ENCODE measurements at regions not wholly inside any gene's neighbourhood (a gene's known extent, or its start where the extent isn't known, plus 50 kb on each side); places are given as distances from the start of the nearest gene placed in this dataset.

DNA sequence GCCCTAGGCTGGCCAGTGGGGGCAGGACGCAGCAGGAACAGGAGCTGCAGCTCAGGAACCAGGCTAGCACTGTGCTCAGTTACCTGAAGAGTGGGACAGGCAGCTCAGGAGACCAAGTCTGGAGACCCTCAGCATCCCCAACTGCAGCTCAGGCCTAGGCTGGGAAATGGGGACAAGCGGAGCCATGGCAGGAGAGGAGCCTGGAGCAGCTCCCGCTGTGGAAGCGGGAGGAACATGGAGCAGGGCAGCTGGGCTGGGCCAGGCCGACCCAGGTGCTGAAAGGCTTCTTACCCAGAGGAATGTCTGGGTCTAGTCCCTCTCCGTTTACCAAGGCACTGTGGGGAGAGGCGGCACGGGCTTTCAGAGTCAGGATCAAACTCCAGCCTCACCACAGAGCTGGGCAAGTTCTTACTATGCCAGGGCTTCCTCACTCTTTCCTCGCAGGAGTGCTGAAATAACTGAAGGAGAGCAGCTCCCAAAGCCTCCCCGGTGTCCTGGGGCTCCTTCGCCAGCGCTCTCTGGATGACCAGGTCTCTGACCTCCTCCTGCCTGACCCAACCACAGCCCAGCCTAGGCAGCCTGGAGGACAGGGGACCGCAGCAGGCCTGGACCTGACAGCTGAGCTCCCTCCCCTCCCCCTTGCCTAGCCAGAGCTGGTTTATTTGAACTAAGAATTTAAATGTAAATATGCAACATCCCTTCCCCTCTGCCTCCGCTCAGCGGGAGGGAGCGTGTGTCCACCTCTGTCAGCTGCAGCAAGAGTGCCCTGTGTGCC lies 247.8 kb upstream of the SIX2 start:
- no peak for DNase-seq (ENCODE audit: low read depth)
- TF ChIP-seq, protein P1, sequence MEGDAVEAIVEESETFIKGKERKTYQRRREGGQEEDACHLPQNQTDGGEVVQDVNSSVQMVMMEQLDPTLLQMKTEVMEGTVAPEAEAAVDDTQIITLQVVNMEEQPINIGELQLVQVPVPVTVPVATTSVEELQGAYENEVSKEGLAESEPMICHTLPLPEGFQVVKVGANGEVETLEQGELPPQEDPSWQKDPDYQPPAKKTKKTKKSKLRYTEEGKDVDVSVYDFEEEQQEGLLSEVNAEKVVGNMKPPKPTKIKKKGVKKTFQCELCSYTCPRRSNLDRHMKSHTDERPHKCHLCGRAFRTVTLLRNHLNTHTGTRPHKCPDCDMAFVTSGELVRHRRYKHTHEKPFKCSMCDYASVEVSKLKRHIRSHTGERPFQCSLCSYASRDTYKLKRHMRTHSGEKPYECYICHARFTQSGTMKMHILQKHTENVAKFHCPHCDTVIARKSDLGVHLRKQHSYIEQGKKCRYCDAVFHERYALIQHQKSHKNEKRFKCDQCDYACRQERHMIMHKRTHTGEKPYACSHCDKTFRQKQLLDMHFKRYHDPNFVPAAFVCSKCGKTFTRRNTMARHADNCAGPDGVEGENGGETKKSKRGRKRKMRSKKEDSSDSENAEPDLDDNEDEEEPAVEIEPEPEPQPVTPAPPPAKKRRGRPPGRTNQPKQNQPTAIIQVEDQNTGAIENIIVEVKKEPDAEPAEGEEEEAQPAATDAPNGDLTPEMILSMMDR (conservative IDR thresholded peaks at IDR 0.05; ENCODE audit: control insufficient read depth, insufficient read depth, low read depth, low read length): no peak
- no peak overlapping the region for H3K4me3 ChIP-seq (ENCODE audit: control insufficient read depth, low read depth, low read length)

DNA sequence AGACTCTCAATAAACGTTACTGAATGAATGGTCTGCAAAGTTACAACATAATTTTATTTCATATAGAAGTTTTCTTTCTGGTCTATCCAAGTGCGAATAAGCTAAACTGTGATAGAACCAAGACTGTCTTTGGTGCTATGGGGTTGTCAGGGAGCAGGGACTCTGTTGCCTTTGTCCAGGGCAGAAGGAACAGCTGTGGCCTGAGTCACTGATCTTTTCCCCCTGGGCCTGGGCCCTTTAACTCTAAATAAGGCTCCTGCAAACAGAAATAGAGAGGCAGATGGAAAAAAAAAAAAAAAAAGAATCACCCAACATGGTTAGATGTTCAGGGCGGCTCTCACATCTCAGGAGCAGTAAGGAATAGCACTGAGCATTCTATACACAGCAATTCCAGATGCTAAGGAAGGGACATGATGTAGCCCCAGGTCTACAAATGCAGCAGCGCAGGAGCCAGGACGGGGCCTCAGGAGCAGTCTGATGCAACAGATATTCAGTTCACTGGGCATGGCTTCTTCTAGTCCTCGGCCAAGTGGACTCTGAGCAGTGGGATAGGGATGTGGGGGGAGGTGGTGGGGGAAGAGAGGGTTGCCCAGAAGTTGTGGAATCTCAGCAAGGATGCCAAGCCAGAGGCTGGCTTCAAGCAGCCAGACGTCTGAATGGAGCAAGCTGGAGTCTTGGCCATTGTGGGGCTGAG lies 247.1 kb upstream of the SIX2 start:
- TF ChIP-seq, protein P1 (conservative IDR thresholded peaks at IDR 0.05; ENCODE audit: control insufficient read depth, insufficient read depth, low read depth, low read length): no peak
- H3K4me3 ChIP-seq (ENCODE audit: control insufficient read depth, low read depth, low read length): no peak overlapping the region
- DNase-seq (ENCODE audit: low read depth): no peak

DNA sequence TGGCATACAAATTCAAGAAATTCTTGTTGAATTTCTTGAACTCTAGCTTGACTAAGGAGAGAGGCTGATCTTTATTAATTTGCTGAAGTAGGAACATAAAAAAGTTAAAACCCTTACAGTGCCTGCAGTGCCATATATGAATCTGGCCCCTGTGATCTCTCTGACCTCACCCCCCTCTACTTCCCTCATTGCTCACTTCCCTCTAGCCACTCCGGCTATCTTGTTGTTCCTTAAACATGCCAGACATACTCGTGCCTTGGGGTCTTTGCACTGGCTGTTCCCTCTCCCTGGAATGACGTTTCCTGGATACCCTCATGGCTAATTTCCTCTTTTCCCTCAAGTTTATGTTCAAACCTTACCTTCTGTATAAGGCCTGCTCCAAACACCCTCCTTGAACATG lies 246.3 kb upstream of the SIX2 start:
- no peak overlapping the region for H3K4me3 ChIP-seq (ENCODE audit: control insufficient read depth, low read depth, low read length)
- no peak for DNase-seq (ENCODE audit: low read depth)
- TF ChIP-seq, protein P1 (conservative IDR thresholded peaks at IDR 0.05; ENCODE audit: control insufficient read depth, insufficient read depth, low read depth, low read length): no peak

DNA sequence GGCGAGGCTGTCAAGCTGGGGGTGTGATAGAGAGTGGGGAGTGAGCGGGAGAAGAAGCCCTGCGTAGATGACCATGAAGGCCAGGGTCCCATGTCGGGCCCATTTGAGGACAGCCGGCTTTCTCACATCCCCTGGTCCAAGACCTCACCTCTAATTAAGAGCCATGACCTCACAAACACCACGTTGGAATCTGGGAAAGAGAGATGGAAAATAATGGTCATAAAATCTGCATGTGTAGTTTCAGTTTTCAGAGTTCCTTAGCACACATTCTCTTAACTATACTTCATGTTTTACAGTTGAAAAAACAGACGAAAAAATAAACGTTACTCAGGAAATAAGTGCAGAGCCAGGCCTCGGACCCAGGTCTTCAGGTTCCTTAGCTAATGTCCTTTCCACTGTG lies 244.8 kb upstream of the SIX2 start:
- TF ChIP-seq, protein P1 (conservative IDR thresholded peaks at IDR 0.05; ENCODE audit: control insufficient read depth, insufficient read depth, low read depth, low read length): no peak
- no peak overlapping the region for H3K4me3 ChIP-seq (ENCODE audit: control insufficient read depth, low read depth, low read length)
- DNase-seq (ENCODE audit: low read depth): no peak

- TF ChIP-seq, protein P1 (conservative IDR thresholded peaks at IDR 0.05; ENCODE audit: control insufficient read depth, insufficient read depth, low read depth, low read length): no peak
- DNase-seq (ENCODE audit: low read depth): peak; percentile 45
- no peak overlapping the region for H3K4me3 ChIP-seq (ENCODE audit: control insufficient read depth, low read depth, low read length)
These were observed 243.9 kb upstream of the SIX2 start for GRCh38 chr2:45253151-45253550.

DNA sequence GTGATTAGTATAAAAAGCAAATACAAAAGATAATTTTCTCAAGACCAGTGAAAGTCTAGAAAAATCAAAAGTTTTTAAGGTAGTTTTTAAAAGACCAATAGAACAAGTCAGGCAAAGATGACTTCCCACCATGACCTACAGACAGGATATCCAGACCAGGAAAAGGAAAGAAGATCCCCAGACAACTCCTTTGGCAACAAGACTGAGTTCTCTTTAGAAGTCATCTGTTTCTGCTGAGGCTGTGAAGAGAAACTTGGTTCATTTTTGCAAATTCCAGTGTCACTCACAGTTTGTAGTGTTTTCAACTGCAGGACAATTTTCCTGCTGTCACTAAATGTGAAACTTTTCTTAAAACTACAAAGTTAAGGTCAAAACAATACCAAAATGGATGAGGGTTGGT lies 240.9 kb upstream of the SIX2 start:
- TF ChIP-seq, protein P1 (conservative IDR thresholded peaks at IDR 0.05; ENCODE audit: control insufficient read depth, insufficient read depth, low read depth, low read length): no peak

More for the DNA sequence above, 240.9 kb upstream of the SIX2 start:
- no peak for DNase-seq (ENCODE audit: low read depth)
- H3K4me3 ChIP-seq (ENCODE audit: control insufficient read depth, low read depth, low read length): no peak overlapping the region
